Osteocyte (in vitro differentiated cells): ENCODE measurements at regions not wholly inside any gene's neighbourhood (a gene's known extent, or its start where the extent isn't known, plus 50 kb on each side); places are given as distances from the start of the nearest gene placed in this dataset.

Experiments
- DNase-seq: peaks from one replicate; pipeline ENCODE4 v3.0.0; 2021; ENCODE audit warnings: mixed read lengths; ENCODE audit not compliant: unreplicated experiment; ENCODE audit errors: extremely low spot score
- H3K27ac Mint-ChIP-seq: one replicate; pipeline ENCODE4 v1.8.0; 2021; ENCODE audit warnings: mild to moderate bottlenecking, mixed read lengths; ENCODE audit not compliant: unreplicated experiment
- H3K27me3 Mint-ChIP-seq: one replicate; pipeline ENCODE4 v1.8.0; 2021; ENCODE audit warnings: mixed read lengths; ENCODE audit not compliant: unreplicated experiment
- H3K36me3 Mint-ChIP-seq: one replicate; pipeline ENCODE4 v1.8.0; 2021; ENCODE audit warnings: mixed read lengths; ENCODE audit not compliant: unreplicated experiment
- H3K4me1 Mint-ChIP-seq: one replicate; pipeline ENCODE4 v1.8.0; 2021; ENCODE audit warnings: mixed read lengths; ENCODE audit not compliant: unreplicated experiment
- H3K4me3 Mint-ChIP-seq: one replicate; pipeline ENCODE4 v1.8.0; 2021; ENCODE audit warnings: mild to moderate bottlenecking, moderate library complexity, mixed read lengths; ENCODE audit not compliant: unreplicated experiment
- H3K9me3 Mint-ChIP-seq: one replicate; pipeline ENCODE4 v1.8.0; 2021; ENCODE audit warnings: mixed read lengths; ENCODE audit not compliant: unreplicated experiment
- CTCF ChIP-seq: fragments of 200-600 bp; sonication (generic); IDR thresholded peaks from 2 replicates; pipeline ENCODE4 v1.5.0; 2021; ENCODE audit warnings: antibody characterized with exemption, mild to moderate bottlenecking, moderate library complexity

GRCh38 chr14:53501361-53502211 is 348.5 kb upstream of the DDHD1 start:
- Mint-ChIP-seq H3K4me1 (peaks cover 9% of the 10 kb centered on the region), H3K4me3 (no peak overlapping the region), H3K27me3 (peaks cover 12% of the 10 kb centered on the region), H3K9me3 (peaks cover 23% of the 10 kb centered on the region), H3K36me3 (no peaks in the 10 kb centered on the region), H3K27ac (no peak overlapping the region)
- no peak for TF ChIP-seq CTCF
- no peak for DNase-seq

GRCh38 chr14:53500191-53500590 is 347.1 kb upstream of the DDHD1 start:
- H3K27me3 Mint-ChIP-seq, result peaks cover 19% of the 10 kb centered on the region
- peaks cover 9% of the 10 kb centered on the region for H3K4me1 Mint-ChIP-seq
- H3K4me3 Mint-ChIP-seq, result no peak overlapping the region
- DNase-seq, result no peak
- peaks cover 19% of the 10 kb centered on the region for H3K9me3 Mint-ChIP-seq
- H3K36me3 Mint-ChIP-seq, result no peaks in the 10 kb centered on the region
- H3K27ac Mint-ChIP-seq, result no peak overlapping the region
- TF ChIP-seq CTCF, result no peak

GRCh38 chr14:53496668-53497067 is 343.5 kb upstream of the DDHD1 start:
- Mint-ChIP-seq H3K9me3 (no peaks in the 10 kb centered on the region), H3K27me3 (peaks cover 29% of the 10 kb centered on the region), H3K36me3 (no peaks in the 10 kb centered on the region), H3K4me1 (peaks cover 9% of the 10 kb centered on the region), H3K4me3 (no peak overlapping the region), H3K27ac (no peak overlapping the region)
- no peak for TF ChIP-seq CTCF
- no peak for DNase-seq

GRCh38 chr14:53495846-53496343 is 342.8 kb upstream of the DDHD1 start:
- DNase-seq, result no peak
- H3K27ac Mint-ChIP-seq, result no peak overlapping the region
- peaks cover 6% of the 10 kb centered on the region for H3K4me1 Mint-ChIP-seq
- H3K27me3 Mint-ChIP-seq, result peaks cover 33% of the 10 kb centered on the region
- no peak for TF ChIP-seq CTCF
- no peaks in the 10 kb centered on the region for H3K9me3 Mint-ChIP-seq
- no peak overlapping the region for H3K4me3 Mint-ChIP-seq
- H3K36me3 Mint-ChIP-seq, result no peaks in the 10 kb centered on the region

- no peaks in the 10 kb centered on the region for H3K9me3 Mint-ChIP-seq
- no peak overlapping the region for H3K27ac Mint-ChIP-seq
- no peak for TF ChIP-seq CTCF
- H3K4me3 Mint-ChIP-seq, result no peak overlapping the region
- H3K27me3 Mint-ChIP-seq, result peaks cover 33% of the 10 kb centered on the region
- no peak for DNase-seq
- peaks cover 6% of the 10 kb centered on the region for H3K4me1 Mint-ChIP-seq
- no peaks in the 10 kb centered on the region for H3K36me3 Mint-ChIP-seq
These were observed 341.5 kb upstream of the DDHD1 start for GRCh38 chr14:53494587-53494986.
